Endothelial cell of hepatic sinusoid (primary cell): ENCODE measurements at regions not wholly inside any gene's neighbourhood (a gene's known extent, or its start where the extent isn't known, plus 50 kb on each side); places are given as distances from the start of the nearest gene placed in this dataset.

ENCODE experiments used
- in situ Hi-C: cut with HindIII; loops from 2 replicates; pipeline ENCODE4 v1.10.0; 2017; ENCODE audit warnings: low sequenced_read_pairs

DNA sequence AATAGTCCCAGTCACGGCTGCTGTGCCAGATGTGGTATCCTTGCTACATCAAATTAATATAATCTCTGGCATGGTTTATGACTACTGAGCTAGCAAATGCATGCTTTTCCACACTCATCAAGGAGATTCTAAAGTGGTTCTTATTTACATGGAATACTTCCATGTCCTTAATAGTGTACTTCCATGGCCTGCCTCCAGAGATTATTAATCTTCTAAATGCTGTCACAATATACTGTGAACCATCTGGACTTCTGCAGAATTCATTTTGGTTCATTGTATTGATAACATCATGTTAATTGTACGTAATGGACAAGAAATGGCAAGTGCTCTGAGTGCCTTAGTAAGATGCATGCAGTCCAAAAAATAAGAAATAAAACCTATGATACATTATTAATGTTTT lies 230.8 kb downstream of the NUAK1 start:
- in situ Hi-C loops = no loop called here

DNA sequence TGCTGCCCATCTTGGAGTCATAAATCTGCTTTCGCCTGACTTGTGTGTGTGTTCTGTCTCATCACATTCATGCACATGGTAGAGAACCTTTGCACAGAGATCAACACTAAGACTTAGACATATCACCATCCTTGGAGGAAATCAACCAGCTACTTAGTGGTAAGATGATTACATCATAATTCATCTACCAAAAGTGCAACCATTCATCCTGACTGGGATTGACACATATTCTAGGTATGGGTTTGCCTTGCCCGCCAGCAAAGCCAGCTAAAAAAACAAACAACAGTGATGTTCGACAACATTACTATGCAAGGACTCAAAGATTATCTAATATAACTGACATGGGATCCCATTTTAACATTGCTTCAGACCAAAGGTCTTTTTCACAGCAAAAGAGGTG lies 228.7 kb downstream of the NUAK1 start:
- in situ Hi-C loops = no loop called here

DNA sequence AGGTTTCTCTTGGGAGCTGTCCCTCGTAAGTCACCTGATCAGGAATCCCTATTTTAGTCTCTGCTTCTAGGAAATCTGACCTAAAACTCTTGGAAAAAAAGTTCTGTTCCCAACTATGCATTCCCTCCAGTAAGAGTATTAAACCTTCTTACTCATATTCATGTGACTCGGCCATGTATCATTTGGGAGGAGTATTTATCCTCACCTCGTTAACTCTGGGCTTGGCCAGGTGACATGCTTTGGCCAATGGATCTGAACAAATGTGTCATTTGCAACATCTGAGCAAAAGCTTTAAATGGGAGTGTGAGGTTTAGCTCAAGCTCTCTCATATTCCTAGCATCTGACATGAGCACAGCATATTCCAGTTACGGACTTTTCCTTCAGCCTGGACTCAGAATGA lies 226.8 kb downstream of the NUAK1 start:
- in situ Hi-C loops = no loop called here

DNA sequence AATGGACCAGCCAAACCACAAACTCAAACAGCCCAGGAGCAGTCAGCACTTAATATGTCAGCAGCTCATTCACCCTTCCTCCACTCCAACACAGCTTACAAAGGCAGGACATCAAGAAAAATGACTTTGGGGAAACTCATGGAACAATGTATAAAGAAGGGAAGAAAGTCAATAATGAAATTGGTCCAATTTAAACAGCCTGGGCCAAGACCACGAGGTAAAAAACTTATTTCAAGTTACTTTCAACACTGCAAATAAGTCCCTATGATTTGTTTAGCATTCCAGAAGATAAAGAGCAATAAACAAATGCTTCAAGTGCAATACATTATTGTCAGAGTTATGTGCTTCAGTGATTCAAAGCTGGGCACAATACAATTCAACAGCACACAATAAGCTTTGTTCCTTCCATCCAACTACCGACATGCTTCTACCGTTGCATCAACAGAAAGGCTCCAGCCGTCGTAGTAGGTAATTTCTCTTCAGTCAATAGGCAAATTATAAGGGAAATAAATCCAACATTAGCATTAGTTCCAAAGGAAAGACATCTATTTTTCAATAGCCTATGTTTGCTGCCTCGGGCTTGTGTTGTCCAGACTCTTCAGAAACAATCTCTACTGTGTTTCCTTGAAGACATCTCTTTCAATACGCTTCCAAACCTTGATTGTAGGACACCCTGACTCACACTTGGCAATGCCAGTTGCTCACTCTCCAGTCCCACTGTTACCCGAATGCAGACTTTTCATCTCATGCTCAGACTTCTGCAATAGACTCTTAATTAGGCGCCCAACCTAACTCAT lies 225.7 kb downstream of the NUAK1 start:
- in situ Hi-C loops = no loop called here

DNA sequence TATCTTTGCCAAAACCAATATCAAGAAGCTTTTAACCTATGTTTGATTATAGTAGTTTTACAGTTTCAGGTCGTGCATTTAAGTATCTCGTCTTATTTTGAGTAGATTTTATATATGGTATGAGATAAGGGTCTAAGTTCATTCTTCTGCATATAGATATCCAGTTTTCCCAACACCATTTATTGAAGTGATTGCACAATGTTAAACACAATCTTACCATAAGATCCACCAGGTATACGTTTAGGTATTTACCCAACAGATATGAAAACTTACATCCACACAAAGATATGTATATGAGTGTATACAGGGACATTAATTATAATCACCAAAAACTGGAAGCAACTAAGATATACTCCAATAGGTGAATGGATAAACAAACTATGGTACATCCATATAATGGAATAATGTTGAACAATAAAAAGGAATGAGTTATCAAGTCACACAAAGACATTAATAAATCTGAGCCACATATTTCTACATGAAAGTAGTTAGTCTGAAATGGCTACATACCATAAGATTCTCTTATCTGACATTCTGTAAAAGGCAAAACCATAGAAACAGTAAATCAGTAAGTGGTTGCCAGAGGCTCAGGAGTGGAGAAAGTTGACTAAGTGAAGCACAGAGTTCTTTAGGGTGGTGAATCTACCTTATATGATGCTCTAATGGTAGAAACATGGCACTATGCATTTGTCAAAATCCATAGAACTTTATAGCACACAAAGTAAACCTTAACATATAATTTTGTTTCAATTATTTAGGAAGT lies 222.6 kb downstream of the NUAK1 start:
- in situ Hi-C loops = no loop called here

DNA sequence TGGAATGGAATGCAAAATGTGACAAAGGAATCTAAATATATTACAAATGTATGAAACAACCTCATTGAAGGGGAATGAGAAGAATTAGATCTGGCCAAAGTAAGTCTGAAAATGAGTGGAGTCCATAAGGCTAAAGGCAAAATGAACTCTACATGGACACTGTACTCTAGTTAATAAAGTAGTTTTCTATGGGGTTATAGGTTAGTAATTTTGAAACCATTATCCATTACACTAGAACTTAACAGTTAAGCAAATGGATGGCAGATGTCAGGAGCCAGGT lies 222.1 kb downstream of the NUAK1 start:
- in situ Hi-C loops = no loop called here

DNA sequence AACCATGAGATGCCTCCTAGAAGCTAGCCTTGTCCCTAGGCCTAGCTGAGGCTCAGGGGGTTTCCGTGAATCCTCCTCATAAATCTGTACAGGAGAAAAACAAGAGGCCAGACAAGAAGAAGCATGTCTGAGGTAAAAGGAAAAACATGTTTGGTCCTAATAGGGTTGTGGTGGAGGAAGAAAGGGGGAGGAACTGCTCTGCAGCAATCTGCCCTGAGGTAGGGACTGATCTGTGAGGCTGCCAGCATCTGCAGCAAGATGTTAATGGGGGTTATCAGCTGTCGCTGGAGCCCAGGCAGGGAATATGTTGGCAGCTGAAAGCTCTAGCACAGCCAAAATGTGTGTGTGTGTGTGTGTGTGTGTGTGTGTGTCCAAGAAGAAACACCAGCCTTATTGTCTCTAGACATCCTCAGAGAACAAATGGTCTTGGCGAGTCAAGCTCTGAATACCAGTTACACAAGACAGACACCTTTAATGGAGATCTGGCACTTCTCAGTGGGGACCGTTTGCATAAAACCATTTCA lies 218.5 kb downstream of the NUAK1 start:
- in situ Hi-C loops = no loop called here

DNA sequence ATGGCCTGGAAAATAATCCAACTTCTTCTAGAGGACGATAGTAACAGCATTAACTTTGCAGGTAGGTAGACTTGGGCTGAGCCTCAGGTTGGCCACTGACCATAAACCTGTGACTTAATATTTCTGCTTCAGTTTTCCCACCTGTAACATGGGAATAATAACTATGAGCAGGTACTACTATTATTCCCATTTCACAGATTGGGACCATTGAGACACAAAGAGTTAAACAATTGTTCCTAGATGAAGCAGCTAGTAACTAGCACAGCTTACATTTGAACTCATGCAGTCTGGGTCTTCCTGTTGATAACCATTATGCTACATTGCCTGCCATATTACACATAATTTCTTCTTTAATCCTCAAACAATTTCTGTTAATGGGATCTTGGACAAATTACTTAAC lies 217.7 kb downstream of the NUAK1 start:
- in situ Hi-C loops = no loop called here

DNA sequence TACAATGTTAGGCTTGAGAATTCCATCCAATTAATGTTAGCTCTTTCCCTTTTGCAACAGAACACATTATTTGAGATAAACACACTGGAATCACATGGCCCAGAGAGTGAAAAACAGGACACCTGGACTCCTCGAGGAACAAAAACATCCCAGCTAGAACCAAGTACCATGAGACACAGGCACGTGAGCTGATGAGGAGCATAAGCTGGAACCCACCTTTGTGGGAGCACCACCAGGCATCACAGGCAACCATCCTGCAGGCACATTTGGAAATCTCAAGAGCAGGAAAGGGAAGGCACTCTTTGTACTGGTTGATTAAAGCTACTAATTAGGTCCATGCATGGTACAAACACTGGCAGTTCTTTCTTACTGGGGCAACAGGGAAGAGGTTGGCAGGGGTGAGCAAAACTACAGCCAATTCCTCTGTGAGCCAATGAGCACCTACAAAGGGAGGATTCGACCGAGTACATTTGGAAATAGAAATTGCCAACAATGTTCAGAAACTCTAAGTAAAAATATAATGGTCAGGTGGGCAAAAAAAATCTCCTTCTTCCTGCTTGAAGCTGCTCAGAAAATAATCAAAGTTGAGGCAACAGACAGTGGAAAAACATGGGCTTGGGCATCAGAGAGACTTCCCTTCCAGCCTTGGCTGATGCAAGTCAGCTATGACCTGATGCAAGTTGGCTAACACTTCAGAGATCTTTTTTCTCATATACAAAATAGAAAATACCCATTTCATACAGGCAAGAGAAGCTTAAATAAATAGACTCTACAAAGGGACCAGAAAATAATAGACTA lies 216.7 kb downstream of the NUAK1 start:
- in situ Hi-C loops = no loop called here

DNA sequence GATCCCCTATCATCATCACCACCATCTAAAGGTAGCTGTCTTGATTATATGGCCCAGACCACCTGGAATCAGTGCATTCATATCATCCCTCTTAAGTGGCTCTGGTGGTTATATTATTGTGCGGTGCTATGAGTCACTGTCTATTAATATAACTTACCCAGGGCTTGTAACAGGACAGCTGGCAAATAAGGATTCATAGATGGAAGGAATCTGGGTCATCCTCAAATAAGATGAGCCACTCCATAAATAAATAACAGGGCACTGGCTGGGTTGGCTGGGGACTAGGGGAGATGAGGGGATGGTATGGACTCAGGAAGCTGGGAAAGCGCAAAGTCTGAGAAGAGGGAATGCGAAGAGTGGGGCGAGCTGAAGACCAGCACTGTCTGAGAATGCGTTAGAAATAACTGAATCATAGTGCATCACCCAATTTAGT lies 216.1 kb downstream of the NUAK1 start:
- in situ Hi-C loops = no loop called here

DNA sequence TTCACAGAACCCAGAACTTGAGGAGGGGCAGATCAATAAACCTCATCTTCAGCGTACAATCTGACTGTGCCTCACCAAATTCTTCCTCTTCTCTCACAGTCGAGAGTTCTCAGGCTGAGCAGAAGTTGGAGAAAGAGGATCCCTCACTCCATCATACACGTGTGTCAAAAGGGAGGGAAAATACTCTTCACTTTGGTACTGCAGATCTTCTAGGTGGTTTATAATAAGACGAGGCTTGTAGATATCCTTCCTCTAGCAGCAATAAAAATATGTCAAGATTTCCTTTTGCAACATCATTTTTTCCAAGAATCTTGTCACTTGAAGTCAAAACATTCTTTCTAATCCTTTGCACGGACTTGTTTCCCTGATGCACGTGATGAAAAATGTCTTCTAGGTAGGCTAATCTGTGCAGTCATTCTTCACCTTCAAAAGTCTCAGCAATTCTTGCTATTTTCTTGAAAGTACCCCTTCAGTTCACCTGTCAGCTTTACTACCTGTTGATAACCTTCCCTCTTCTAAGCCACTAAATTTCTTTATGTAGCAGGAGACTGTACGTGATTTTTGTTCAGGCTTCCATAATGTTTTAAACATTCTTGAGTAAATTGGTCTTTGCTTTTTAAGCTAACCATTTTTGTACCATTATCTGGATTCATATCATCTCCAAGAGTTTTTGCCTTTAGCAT lies 214.1 kb downstream of the NUAK1 start:
- in situ Hi-C loops = no loop called here

DNA sequence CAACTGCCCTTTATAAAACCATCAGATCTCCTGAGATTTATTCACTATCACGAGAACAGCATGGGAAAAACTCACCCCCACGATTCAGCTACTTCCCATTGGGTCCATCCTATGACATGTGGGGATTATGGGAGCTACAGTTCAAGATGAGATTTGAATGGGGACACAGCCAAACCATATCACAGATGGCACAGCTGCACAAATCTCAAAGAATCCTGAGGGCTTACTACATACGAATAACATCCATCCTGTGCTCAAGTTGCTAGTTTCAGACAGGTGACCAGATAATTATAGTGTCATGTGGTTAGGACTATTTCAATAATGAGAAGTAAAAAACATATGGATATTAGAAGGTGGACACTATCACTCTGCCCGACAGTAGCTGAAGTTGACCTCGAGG lies 211.2 kb downstream of the NUAK1 start:
- in situ Hi-C loops = no loop called here

DNA sequence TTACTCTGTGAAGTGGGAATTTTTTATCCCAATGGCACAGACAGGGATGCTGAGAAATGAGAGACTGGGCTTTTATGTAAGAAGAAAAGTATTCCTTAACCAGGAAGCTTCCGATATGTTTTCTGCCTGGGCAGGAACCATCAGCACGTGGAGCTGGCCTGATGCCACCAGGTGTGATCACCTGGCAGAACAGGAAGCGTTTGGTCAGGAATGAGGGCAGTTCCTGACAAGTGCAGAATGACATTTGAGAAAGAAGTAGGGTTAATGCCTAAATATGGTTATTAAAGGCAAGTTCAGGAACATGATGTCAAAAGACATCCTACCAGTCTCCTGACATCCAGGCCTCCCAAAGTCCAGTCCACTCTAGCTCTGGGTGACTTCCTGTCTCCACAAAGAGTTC lies 210.3 kb downstream of the NUAK1 start:
- in situ Hi-C loops = no loop called here

DNA sequence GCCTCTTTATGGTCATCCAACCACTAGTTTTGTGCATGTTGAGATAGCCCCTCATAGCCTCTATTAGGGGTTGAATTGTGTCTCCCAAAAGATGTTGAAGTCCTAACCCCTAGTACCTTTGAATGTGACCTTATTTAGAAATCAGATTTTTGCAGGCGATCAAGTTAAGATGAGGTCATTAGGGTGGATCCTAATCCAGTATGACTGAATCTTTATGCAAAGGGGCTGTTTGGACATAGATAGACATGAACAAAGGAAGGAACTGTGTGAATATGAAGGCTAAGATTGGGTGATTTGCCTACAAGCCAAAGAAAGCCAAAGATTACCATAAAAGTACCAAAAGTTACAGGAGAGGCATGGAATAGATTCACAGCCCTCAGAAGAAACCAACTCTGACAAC lies 209.6 kb downstream of the NUAK1 start:
- in situ Hi-C loops = no loop called here

DNA sequence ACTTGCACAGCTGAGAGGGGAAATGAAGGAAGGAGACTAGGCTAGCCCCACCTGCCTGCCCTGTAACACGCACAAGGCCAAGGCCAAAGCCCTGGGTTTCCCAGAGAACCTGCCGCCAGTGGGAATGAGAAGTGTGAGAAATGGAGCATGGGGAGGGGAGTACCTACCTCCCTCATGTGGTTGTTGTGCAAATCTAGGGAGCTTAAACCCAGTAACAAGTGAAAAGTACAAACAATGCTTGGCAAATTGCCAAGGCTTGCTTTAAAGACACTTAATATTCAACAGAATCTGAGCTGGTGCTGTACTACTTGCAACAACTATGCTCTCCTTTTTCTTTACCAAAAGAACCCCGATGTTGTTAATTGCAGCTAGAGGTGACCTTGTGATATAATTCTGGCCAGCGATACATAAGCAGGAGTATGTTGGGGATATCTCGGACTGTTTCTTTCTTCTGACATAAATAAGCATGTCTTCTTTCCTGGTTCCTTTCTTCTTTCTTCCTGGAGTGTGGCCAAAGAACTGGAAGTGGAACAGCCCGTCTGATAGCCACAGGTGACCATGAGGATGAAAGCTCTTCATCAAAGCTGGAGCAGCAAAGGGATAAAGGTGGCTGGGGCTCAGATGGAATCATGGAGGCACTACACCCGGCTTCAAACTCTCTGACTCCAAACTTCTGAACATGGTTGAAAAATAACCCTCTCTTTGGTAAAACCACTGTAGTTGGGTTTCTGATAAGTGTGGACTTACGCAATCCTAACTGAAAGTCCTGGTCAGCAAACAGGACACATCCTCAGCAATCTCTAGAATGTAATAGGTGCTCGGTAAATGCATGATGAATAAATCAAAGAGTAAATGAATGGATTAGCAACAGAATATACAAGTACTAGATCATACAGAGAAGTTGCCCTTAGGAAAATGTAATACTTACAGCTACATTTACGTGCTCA lies 207.9 kb downstream of the NUAK1 start:
- in situ Hi-C loops = no loop called here

DNA sequence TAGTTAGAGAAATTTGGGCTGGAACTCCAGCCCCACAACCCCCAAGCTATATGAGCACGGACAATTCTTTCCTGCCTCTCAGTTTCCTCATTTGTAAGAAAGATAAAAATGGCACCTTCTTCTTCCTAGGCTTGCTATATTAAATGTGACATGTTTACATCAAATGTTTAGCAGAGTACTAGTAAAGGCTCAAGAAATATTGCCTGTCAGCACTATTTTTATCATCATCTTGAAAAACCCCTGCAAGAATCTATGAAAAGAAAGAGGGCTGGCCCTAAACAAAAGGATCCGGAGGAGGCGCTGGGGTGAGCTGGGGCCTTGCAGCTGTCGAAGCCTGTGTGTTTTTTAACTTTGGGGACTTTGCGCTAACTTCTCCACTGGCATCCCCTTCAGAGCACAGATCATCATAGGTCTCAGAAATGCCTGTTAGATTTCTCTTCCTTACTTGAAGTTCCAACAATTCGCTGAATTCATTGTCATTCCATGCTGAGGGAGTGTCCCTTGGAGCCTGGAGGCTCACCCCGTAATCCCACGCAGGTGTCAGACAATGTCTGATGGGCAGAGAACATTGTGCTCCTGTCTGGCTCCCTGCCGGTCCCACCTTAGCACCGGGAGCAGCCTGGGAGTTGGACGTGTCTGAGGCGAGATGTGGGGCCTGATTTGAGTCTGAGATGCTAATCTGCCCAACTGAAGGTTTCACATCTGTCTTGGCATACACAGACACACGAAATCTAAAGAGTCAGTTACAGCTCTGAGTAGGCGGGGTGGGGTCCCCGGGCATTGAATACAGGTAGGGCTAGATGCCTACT lies 206.8 kb downstream of the NUAK1 start:
- in situ Hi-C loops = no loop called here

DNA sequence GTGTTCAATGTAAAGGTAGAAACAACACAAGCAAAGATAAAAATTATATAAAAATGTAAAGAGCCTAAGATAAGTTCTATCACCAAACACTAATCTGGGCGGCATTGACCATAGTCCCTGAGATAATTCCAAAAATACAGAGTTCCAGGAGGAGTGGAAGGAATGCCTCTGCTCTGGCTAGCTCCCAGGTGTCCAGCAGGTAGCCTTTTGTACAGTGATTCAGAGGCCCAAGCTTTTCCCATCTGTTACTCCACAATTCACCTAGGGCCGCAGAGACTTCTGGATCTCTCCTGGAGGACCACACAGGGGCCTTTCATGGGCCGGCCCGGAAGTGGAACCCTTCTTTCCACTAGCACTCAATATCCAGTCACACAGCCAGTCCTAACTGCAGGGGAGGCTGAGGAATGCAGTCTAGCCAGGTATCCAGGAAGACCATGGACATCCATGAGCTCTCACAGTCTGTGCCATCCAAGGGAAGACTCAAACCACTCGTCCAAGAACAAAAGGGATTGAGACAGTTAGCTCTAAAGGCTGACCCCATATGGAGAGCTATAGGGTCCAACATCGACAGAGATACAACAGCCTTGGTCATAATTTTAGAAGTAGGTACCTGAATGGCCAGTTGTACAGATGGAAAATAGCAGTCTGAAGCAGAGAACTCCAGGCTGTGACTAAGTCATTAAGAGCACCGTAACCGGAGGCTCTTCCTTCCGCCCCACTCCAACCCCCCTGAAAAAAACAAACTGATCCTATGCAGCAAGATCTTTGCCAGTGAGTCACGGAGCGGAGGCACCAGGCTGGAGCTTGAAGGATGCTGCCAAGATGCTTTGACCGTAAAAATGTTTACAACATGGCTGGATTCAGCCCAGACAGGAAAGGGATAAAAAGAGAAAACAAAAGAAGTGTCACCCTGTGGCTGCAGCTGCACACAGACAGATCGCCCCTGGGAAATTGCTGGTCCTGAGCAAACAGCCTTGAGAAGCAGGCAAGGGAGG lies 204.8 kb downstream of the NUAK1 start:
- in situ Hi-C loops = no loop called here

DNA sequence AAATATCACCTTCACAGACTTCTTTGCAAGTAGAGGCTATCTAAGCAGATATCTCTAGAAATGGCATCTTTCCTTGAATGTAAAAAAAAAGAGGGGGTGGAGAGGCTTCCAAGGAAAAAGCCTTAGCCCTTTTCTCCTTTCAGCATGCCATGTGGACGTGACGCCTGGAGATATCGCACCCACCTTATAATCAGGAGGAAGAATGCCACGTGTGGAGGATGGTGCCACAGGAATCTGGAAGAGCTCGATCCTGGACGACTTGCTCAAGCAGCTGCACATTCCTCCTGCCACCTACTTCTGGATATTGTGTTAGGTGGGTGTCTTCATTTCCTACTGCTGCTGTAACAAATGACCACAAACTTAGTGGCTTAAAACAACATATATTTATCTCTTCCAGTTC lies 203.6 kb downstream of the NUAK1 start:
- in situ Hi-C loops = no loop called here
